Endothelial cell of umbilical vein (primary cell): ENCODE measurements at regions not wholly inside any gene's neighbourhood (a gene's known extent, or its start where the extent isn't known, plus 50 kb on each side); places are given as distances from the start of the nearest gene placed in this dataset.
A peak's percentile ranks its signal among the peaks of the same experiment; 100 is the strongest.

ENCODE experiments used
- BruUV-seq: library from RNA; stranded (reverse); fragments of 400-500 nt; replicated peaks from 2 replicates; lab custom pipeline; 2021; lab: Mats Ljungman, UMichigan
- CTCF ChIA-PET: fragments of 300-600, 350-600 bp; sonication (Branson Sonifier 250); formaldehyde crosslinking; loops from one replicate; lab custom pipeline; 2021; ENCODE audit warnings: antibody characterized with exemption, inconsistent platforms; lab: Charles Lee
- POLR2A ChIA-PET: fragments of 300-600, 350-600 bp; sonication (Branson Sonifier 250); formaldehyde crosslinking; loops from one replicate; lab custom pipeline; 2021; ENCODE audit warnings: antibody characterized with exemption, inconsistent platforms; lab: Charles Lee
- DNase-seq: peaks from one replicate; pipeline ENCODE4 v3.0.0-alpha.2; 2011; ENCODE audit warnings: low read depth, low spot score
- FAIRE-seq: peaks from 2 replicates; lab custom pipeline; 2011; peaks lifted over from hg19 to GRCh38; lab: Jason Lieb, UNC
- H2AFZ ChIP-seq: 2 replicates; pipeline ENCODE4 v1.6.0; 2012; ENCODE audit warnings: low read depth, low read length, control low read depth, inconsistent platforms
- H3K27ac ChIP-seq: 2 replicates; pipeline ENCODE4 v1.5.1; 2011; ENCODE audit warnings: low read depth, mild to moderate bottlenecking, control low read depth, low read length, moderate library complexity; ENCODE audit not compliant: insufficient read depth
- H3K27me3 ChIP-seq, 2 experiments: 2 replicates each; pipeline versions ENCODE4 v1.6.0 to v1.6.1; 2011; ENCODE audit warnings: low read length in 2 of 2, mixed read lengths in 1 of 2; ENCODE audit not compliant: control insufficient read depth in 2 of 2, insufficient read depth in 2 of 2
- H3K36me3 ChIP-seq, 2 experiments: 2 replicates in 1 of 2; 3 replicates in 1 of 2; pipeline ENCODE4 v1.5.1; 2011; ENCODE audit warnings: low read length in 2 of 2, mild to moderate bottlenecking in 1 of 2, moderate library complexity in 1 of 2; ENCODE audit not compliant: control insufficient read depth in 2 of 2, insufficient read depth in 2 of 2; ENCODE audit errors: extremely low read depth in 1 of 2
- H3K4me1 ChIP-seq: 3 replicates; pipeline ENCODE4 v1.5.1; 2011; ENCODE audit warnings: mild to moderate bottlenecking, low read length; ENCODE audit not compliant: control insufficient read depth, insufficient read depth; ENCODE audit errors: extremely low read depth
- H3K4me2 ChIP-seq: 2 replicates; pipeline ENCODE4 v1.6.1; 2011; ENCODE audit warnings: low read length, control low read depth, mixed read lengths; ENCODE audit not compliant: insufficient read depth
- H3K4me3 ChIP-seq, 3 experiments: fragments of 200-600 bp in 1 of 3; sonication (generic), shearing (Covaris generic) in 1 of 3; replicated peaks in 1 of 3; 2 replicates each; pipeline ENCODE4 v1.5.1; 2011 to 2016; ENCODE audit warnings: control low read depth in 3 of 3, low read length in 3 of 3, mild to moderate bottlenecking in 2 of 3, inconsistent platforms in 1 of 3, low read depth in 1 of 3, moderate library complexity in 1 of 3; ENCODE audit not compliant: insufficient read depth in 1 of 3
- H3K79me2 ChIP-seq: 2 replicates; pipeline ENCODE4 v1.6.0; 2012; ENCODE audit warnings: low read length, inconsistent platforms; ENCODE audit not compliant: control insufficient read depth, insufficient read depth
- H3K9ac ChIP-seq: replicated peaks from 2 replicates; pipeline ENCODE3; 2011; ENCODE audit warnings: low read length, control low read depth; ENCODE audit not compliant: insufficient read depth; ENCODE audit errors: extremely low read depth
- H3K9me1 ChIP-seq: replicated peaks from 3 replicates; pipeline ENCODE4 v1.6.0; 2011; ENCODE audit warnings: mild to moderate bottlenecking, low read length; ENCODE audit not compliant: control insufficient read depth, insufficient read depth; ENCODE audit errors: extremely low read depth
- H3K9me3 ChIP-seq: replicated peaks from 2 replicates; pipeline ENCODE4 v1.5.1; 2012; ENCODE audit warnings: low read length, inconsistent platforms; ENCODE audit not compliant: control insufficient read depth, insufficient read depth
- H4K20me1 ChIP-seq: replicated peaks from 2 replicates; pipeline ENCODE3; 2011; ENCODE audit warnings: mild to moderate bottlenecking, low read length; ENCODE audit not compliant: control insufficient read depth, insufficient read depth; ENCODE audit errors: extremely low read depth
- EZH2 ChIP-seq: IDR thresholded peaks from 2 replicates; pipeline ENCODE4 v1.6.1; 2012; ENCODE audit warnings: borderline replicate concordance, low read depth, mild to moderate bottlenecking, moderate library complexity, low read length, inconsistent platforms; ENCODE audit not compliant: severe bottlenecking
- FOS ChIP-seq: IDR thresholded peaks from 2 replicates; pipeline ENCODE4 v1.6.1; 2011; ENCODE audit warnings: mild to moderate bottlenecking, low read length, moderate library complexity, borderline replicate concordance; ENCODE audit not compliant: insufficient read depth
- GATA2 ChIP-seq: IDR thresholded peaks from 2 replicates; pipeline ENCODE4 v1.7.0; 2011; ENCODE audit warnings: low read depth, mild to moderate bottlenecking, moderate library complexity, mixed read lengths, low read length; ENCODE audit not compliant: insufficient read length, insufficient read depth
- JUN ChIP-seq: IDR thresholded peaks from 2 replicates; pipeline ENCODE4 v1.6.1; 2011; ENCODE audit warnings: borderline replicate concordance, low read depth; ENCODE audit not compliant: insufficient read length, insufficient read depth
- MYC ChIP-seq: IDR thresholded peaks from one replicate; pipeline ENCODE4 v1.6.1; 2011; ENCODE audit warnings: mild to moderate bottlenecking, low read depth, low read length
- POLR2A ChIP-seq: IDR thresholded peaks from 2 replicates; pipeline ENCODE4 v1.6.1; 2012; ENCODE audit warnings: low read depth, mild to moderate bottlenecking, control low read depth, low read length
- POLR2AphosphoS5 ChIP-seq: IDR thresholded peaks from 2 replicates; pipeline ENCODE4 v1.6.1; 2012; ENCODE audit warnings: low read depth, mild to moderate bottlenecking, control low read depth, low read length, moderate library complexity; ENCODE audit not compliant: insufficient read depth
- dilution Hi-C: fragments of 300-500 bp; cut with MboI; formaldehyde crosslinking; loops from one replicate; pipeline ENCODE4 v1.15.0; 2019; ENCODE audit warnings: low sequenced_read_pairs; ENCODE audit not compliant: extremely low pct_ligation_motif_present
- intact Hi-C: fragments of 100-400 bp; cut with micrococcal nuclease; formaldehyde crosslinking; loops from one replicate; pipeline ENCODE4 v1.10.0; 2022
- TF ChIP-seq, protein P1 (sequence below), 2 donors: IDR thresholded peaks; 1 replicate in 1 of 2; 2 replicates in 1 of 2; pipeline ENCODE4 v1.5.1; 2011; ENCODE audit warnings: low read length in 2 of 2, mild to moderate bottlenecking in 2 of 2, moderate library complexity in 2 of 2, control low read depth in 1 of 2, inconsistent platforms in 1 of 2, low read depth in 1 of 2; ENCODE audit not compliant: insufficient read depth in 1 of 2; ENCODE audit errors: extremely low read depth in 1 of 2
- TF ChIP-seq, protein P2 (sequence below): IDR thresholded peaks from 2 replicates; pipeline ENCODE4 v1.6.1; 2011; ENCODE audit not compliant: insufficient read depth, insufficient read length

DNA sequence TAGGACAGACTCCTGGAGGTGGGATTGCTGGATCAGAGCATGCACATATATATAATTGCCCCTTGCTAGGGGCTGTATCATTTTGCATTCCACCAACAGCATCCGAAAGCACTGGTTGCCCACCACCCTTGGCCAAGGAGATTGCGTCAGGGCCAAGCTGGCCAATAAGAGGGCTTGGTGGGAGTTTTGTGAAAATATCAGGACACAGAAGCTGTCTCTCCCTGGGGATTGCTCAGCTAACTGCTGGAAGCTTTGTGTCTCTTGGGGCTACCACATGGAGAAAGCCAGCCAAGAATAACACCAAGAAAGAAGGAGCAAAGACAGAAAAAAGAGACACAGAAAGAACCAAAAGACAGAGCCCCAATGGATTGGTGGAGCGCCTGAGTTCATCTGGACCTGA lies 90.6 kb upstream of the RALGAPA2 start:
- peaks cover 16% of the 10 kb centered on the region for H3K4me1 ChIP-seq
- H2AFZ ChIP-seq = no peak overlapping the region
- H3K9ac ChIP-seq = no peak overlapping the region
- no peak for DNase-seq
- no peak overlapping the region for H3K4me3 ChIP-seq
- no peaks in the 10 kb centered on the region for H3K9me1 ChIP-seq
- H3K9me3 ChIP-seq = no peaks in the 10 kb centered on the region
- FAIRE-seq = no peak
- H3K27ac ChIP-seq = peak overlapping the region; percentile 27
- ChIA-PET CTCF (interaction anchor here (0.7 to 1.6 kb wide), 3 partner anchors 22 to 541 kb away, joined by 3 to 10 read pairs (median 4); no protein-coding TSS in a partner anchor), POLR2A (interaction anchor here (1.0 kb wide), 1 partner anchor 42 kb away, joined by 3 read pairs; no protein-coding TSS in a partner anchor)
- no peaks in the 10 kb centered on the region for H4K20me1 ChIP-seq
- BruUV-seq = no TSS peak
- H3K27me3 ChIP-seq = peaks cover 0 to 9% of the 10 kb centered on the region in 2 experiments
- dilution Hi-C loops (no loop called here), intact Hi-C loops (loop anchor here (2.0 to 5.0 kb wide), 4 partner anchors 18 to 91 kb away; partner anchors contain the start of gene RALGAPA2)
- no peaks in the 10 kb centered on the region for H3K79me2 ChIP-seq
- H3K36me3 ChIP-seq = no peaks in the 10 kb centered on the region
- TF ChIP-seq, protein P1, sequence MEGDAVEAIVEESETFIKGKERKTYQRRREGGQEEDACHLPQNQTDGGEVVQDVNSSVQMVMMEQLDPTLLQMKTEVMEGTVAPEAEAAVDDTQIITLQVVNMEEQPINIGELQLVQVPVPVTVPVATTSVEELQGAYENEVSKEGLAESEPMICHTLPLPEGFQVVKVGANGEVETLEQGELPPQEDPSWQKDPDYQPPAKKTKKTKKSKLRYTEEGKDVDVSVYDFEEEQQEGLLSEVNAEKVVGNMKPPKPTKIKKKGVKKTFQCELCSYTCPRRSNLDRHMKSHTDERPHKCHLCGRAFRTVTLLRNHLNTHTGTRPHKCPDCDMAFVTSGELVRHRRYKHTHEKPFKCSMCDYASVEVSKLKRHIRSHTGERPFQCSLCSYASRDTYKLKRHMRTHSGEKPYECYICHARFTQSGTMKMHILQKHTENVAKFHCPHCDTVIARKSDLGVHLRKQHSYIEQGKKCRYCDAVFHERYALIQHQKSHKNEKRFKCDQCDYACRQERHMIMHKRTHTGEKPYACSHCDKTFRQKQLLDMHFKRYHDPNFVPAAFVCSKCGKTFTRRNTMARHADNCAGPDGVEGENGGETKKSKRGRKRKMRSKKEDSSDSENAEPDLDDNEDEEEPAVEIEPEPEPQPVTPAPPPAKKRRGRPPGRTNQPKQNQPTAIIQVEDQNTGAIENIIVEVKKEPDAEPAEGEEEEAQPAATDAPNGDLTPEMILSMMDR (IDR thresholded peaks at IDR 0.05; ENCODE audit: extremely low read depth in 1 of 2, insufficient read depth in 1 of 2, low read depth in 1 of 2, low read length in 2 of 2) = no peak
- TF ChIP-seq JUN (no peak), MYC (no peak), FOS (no peak), POLR2A (no peak), POLR2AphosphoS5 (no peak), EZH2 (no peak), GATA2 (no peak)
- TF ChIP-seq, protein P2, sequence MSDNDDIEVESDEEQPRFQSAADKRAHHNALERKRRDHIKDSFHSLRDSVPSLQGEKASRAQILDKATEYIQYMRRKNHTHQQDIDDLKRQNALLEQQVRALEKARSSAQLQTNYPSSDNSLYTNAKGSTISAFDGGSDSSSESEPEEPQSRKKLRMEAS = no peak
- peak overlapping the region; percentile 9 for H3K4me2 ChIP-seq
